ENCODE measurements at regions not wholly inside any gene's neighbourhood (a gene's known extent, or its start where the extent isn't known, plus 50 kb on each side); places are given as distances from the start of the nearest gene placed in this dataset.

GRCh38 chr5:35443803-35444595 lies 173.7 kb upstream of the SPEF2 start:
- no peak overlapping the region for H3K27ac ChIP-seq (ENCODE audit: low read depth, low read length)
- H4K91ac ChIP-seq (ENCODE audit: low read depth, low read length), result no peak overlapping the region
- no peak overlapping the region for H4K8ac ChIP-seq (ENCODE audit: low read depth, low read length)
- H3K27me3 ChIP-seq (ENCODE audit: insufficient read depth, low read length), result no peaks in the 10 kb centered on the region
- no peak overlapping the region for H3K9ac ChIP-seq (ENCODE audit: low read length)
- no peak overlapping the region for H3K4me2 ChIP-seq (ENCODE audit: low read length)
- H3K18ac ChIP-seq (ENCODE audit: low read length), result no peak overlapping the region
- no peak overlapping the region for H2AFZ ChIP-seq (ENCODE audit: insufficient read depth, low read length, poor library complexity)
- no CpG with 5 or more reads among the region's 5 CpGs for WGBS (ENCODE audit: extremely low coverage, insufficient coverage, insufficient read length)
- no peak overlapping the region for H2AK5ac ChIP-seq (ENCODE audit: low read length)
- no peak for DNase-seq
- no peaks in the 10 kb centered on the region for H3K79me1 ChIP-seq (ENCODE audit: low read length)
- no peak overlapping the region for H2BK5ac ChIP-seq (ENCODE audit: low read depth, low read length, poor library complexity)
- no peak overlapping the region for H3K4ac ChIP-seq (ENCODE audit: low read depth, low read length)
- H3K79me2 ChIP-seq (ENCODE audit: control insufficient read depth, insufficient read depth, low read length, poor library complexity), result no peaks in the 10 kb centered on the region
- H3K9me3 ChIP-seq (ENCODE audit: insufficient read depth, low read depth, low read length), result no peaks in the 10 kb centered on the region
- no peak overlapping the region for H2BK120ac ChIP-seq (ENCODE audit: insufficient read depth, low read length, poor library complexity)
- no peaks in the 10 kb centered on the region for H3K36me3 ChIP-seq (ENCODE audit: control insufficient read depth in 1 of 2, insufficient read depth in 2 of 2, low read length in 2 of 2)
- no peak overlapping the region for H3K14ac ChIP-seq (ENCODE audit: low read length)
- H3K23ac ChIP-seq (ENCODE audit: low read length), result no peak overlapping the region
- no peak overlapping the region for H4K12ac ChIP-seq (ENCODE audit: low read depth, low read length)
- peaks cover 0 to 4% of the 10 kb centered on the region in 2 experiments for H3K4me1 ChIP-seq (ENCODE audit: control insufficient read depth in 1 of 2, insufficient read depth in 2 of 2, low read length in 2 of 2)
- H2BK12ac ChIP-seq (ENCODE audit: low read length), result peak overlapping the region; percentile 12
- no peak overlapping the region for H3K4me3 ChIP-seq (ENCODE audit: low read depth, low read length)

- H2AK5ac ChIP-seq (ENCODE audit: low read length), result no peak overlapping the region
- H3K9ac ChIP-seq (ENCODE audit: low read length), result no peak overlapping the region
- H3K18ac ChIP-seq (ENCODE audit: low read length), result no peak overlapping the region
- no peaks in the 10 kb centered on the region for H3K9me3 ChIP-seq (ENCODE audit: insufficient read depth, low read depth, low read length)
- no CpG with 5 or more reads among the region's 4 CpGs for WGBS (ENCODE audit: extremely low coverage, insufficient coverage, insufficient read length)
- H3K4me2 ChIP-seq (ENCODE audit: low read length), result no peak overlapping the region
- no peak overlapping the region for H4K8ac ChIP-seq (ENCODE audit: low read depth, low read length)
- no peak overlapping the region for H2BK12ac ChIP-seq (ENCODE audit: low read length)
- H2BK5ac ChIP-seq (ENCODE audit: low read depth, low read length, poor library complexity), result no peak overlapping the region
- H3K4me1 ChIP-seq (ENCODE audit: control insufficient read depth in 1 of 2, insufficient read depth in 2 of 2, low read length in 2 of 2), result peaks cover 0 to 4% of the 10 kb centered on the region in 2 experiments
- H3K79me2 ChIP-seq (ENCODE audit: control insufficient read depth, insufficient read depth, low read length, poor library complexity), result no peaks in the 10 kb centered on the region
- DNase-seq, result no peak
- H3K79me1 ChIP-seq (ENCODE audit: low read length), result no peaks in the 10 kb centered on the region
- no peak overlapping the region for H3K4me3 ChIP-seq (ENCODE audit: low read depth, low read length)
- H3K4ac ChIP-seq (ENCODE audit: low read depth, low read length), result no peak overlapping the region
- H4K91ac ChIP-seq (ENCODE audit: low read depth, low read length), result no peak overlapping the region
- H3K27ac ChIP-seq (ENCODE audit: low read depth, low read length), result no peak overlapping the region
- H4K12ac ChIP-seq (ENCODE audit: low read depth, low read length), result no peak overlapping the region
- H2BK120ac ChIP-seq (ENCODE audit: insufficient read depth, low read length, poor library complexity), result no peak overlapping the region
- no peak overlapping the region for H3K23ac ChIP-seq (ENCODE audit: low read length)
- no peak overlapping the region for H2AFZ ChIP-seq (ENCODE audit: insufficient read depth, low read length, poor library complexity)
- H3K27me3 ChIP-seq (ENCODE audit: insufficient read depth, low read length), result no peaks in the 10 kb centered on the region
- no peak overlapping the region for H3K14ac ChIP-seq (ENCODE audit: low read length)
- no peaks in the 10 kb centered on the region for H3K36me3 ChIP-seq (ENCODE audit: control insufficient read depth in 1 of 2, insufficient read depth in 2 of 2, low read length in 2 of 2)
Measured at GRCh38 chr5:35442885-35443639, 174.6 kb upstream of the SPEF2 start.

- no peak overlapping the region for H4K8ac ChIP-seq (ENCODE audit: low read depth, low read length)
- H3K27ac ChIP-seq (ENCODE audit: low read depth, low read length), result no peak overlapping the region
- no CpG with 5 or more reads among the region's 2 CpGs for WGBS (ENCODE audit: extremely low coverage, insufficient coverage, insufficient read length)
- no peaks in the 10 kb centered on the region for H3K36me3 ChIP-seq (ENCODE audit: control insufficient read depth in 1 of 2, insufficient read depth in 2 of 2, low read length in 2 of 2)
- no peak overlapping the region for H3K9ac ChIP-seq (ENCODE audit: low read length)
- no peak overlapping the region for H4K12ac ChIP-seq (ENCODE audit: low read depth, low read length)
- no peak overlapping the region for H2AK5ac ChIP-seq (ENCODE audit: low read length)
- H4K91ac ChIP-seq (ENCODE audit: low read depth, low read length), result no peak overlapping the region
- H3K4ac ChIP-seq (ENCODE audit: low read depth, low read length), result no peak overlapping the region
- no peak overlapping the region for H2BK120ac ChIP-seq (ENCODE audit: insufficient read depth, low read length, poor library complexity)
- H2BK5ac ChIP-seq (ENCODE audit: low read depth, low read length, poor library complexity), result no peak overlapping the region
- no peaks in the 10 kb centered on the region for H3K79me2 ChIP-seq (ENCODE audit: control insufficient read depth, insufficient read depth, low read length, poor library complexity)
- H3K79me1 ChIP-seq (ENCODE audit: low read length), result no peaks in the 10 kb centered on the region
- H3K23ac ChIP-seq (ENCODE audit: low read length), result no peak overlapping the region
- no peak overlapping the region for H3K18ac ChIP-seq (ENCODE audit: low read length)
- no peak overlapping the region for H2BK12ac ChIP-seq (ENCODE audit: low read length)
- no peak for DNase-seq
- no peaks in the 10 kb centered on the region for H3K9me3 ChIP-seq (ENCODE audit: insufficient read depth, low read depth, low read length)
- H3K27me3 ChIP-seq (ENCODE audit: insufficient read depth, low read length), result no peaks in the 10 kb centered on the region
- no peak overlapping the region for H2AFZ ChIP-seq (ENCODE audit: insufficient read depth, low read length, poor library complexity)
- no peak overlapping the region for H3K14ac ChIP-seq (ENCODE audit: low read length)
- H3K4me3 ChIP-seq (ENCODE audit: low read depth, low read length), result no peak overlapping the region
- no peak overlapping the region for H3K4me2 ChIP-seq (ENCODE audit: low read length)
- H3K4me1 ChIP-seq (ENCODE audit: control insufficient read depth in 1 of 2, insufficient read depth in 2 of 2, low read length in 2 of 2), result peaks cover 0 to 4% of the 10 kb centered on the region in 2 experiments
Measured at GRCh38 chr5:35440409-35440808, 177.3 kb upstream of the SPEF2 start.

- Histone ChIP-seq H2AFZ (ENCODE audit: insufficient read depth, low read length, poor library complexity) (no peak overlapping the region), H3K4me1 (ENCODE audit: control insufficient read depth in 1 of 2, insufficient read depth in 2 of 2, low read length in 2 of 2) (peaks cover 0 to 2% of the 10 kb centered on the region in 2 experiments), H4K8ac (ENCODE audit: low read depth, low read length) (no peak overlapping the region), H3K27me3 (ENCODE audit: insufficient read depth, low read length) (no peaks in the 10 kb centered on the region), H3K27ac (ENCODE audit: low read depth, low read length) (no peak overlapping the region), H4K12ac (ENCODE audit: low read depth, low read length) (no peak overlapping the region), H3K14ac (ENCODE audit: low read length) (no peak overlapping the region), H3K23ac (ENCODE audit: low read length) (no peak overlapping the region), H3K79me2 (ENCODE audit: control insufficient read depth, insufficient read depth, low read length, poor library complexity) (no peaks in the 10 kb centered on the region), H2BK12ac (ENCODE audit: low read length) (no peak overlapping the region), H3K9me3 (ENCODE audit: insufficient read depth, low read depth, low read length) (no peaks in the 10 kb centered on the region), H3K9ac (ENCODE audit: low read length) (no peak overlapping the region), H3K36me3 (ENCODE audit: control insufficient read depth in 1 of 2, insufficient read depth in 2 of 2, low read length in 2 of 2) (no peaks in the 10 kb centered on the region), H2BK5ac (ENCODE audit: low read depth, low read length, poor library complexity) (no peak overlapping the region), H3K4ac (ENCODE audit: low read depth, low read length) (no peak overlapping the region), H3K4me3 (ENCODE audit: low read depth, low read length) (no peak overlapping the region), H3K18ac (ENCODE audit: low read length) (no peak overlapping the region), H2AK5ac (ENCODE audit: low read length) (no peak overlapping the region), H2BK120ac (ENCODE audit: insufficient read depth, low read length, poor library complexity) (no peak overlapping the region), H4K91ac (ENCODE audit: low read depth, low read length) (no peak overlapping the region), H3K4me2 (ENCODE audit: low read length) (no peak overlapping the region), H3K79me1 (ENCODE audit: low read length) (no peaks in the 10 kb centered on the region)
- no peak for DNase-seq
- no CpG with 5 or more reads among the region's 2 CpGs for WGBS (ENCODE audit: extremely low coverage, insufficient coverage, insufficient read length)
Measured at GRCh38 chr5:35438786-35439185, 178.9 kb upstream of the SPEF2 start.

Measured in trophoblast cell (in vitro differentiated cells and primary cell).